Activated gamma-delta T cell treated with Interleukin-2 at 50 U/mL for 16 hours (primary cell): ENCODE measurements at regions not wholly inside any gene's neighbourhood (a gene's known extent, or its start where the extent isn't known, plus 50 kb on each side); places are given as distances from the start of the nearest gene placed in this dataset.

Experiments used
- DNase-seq: peaks from one replicate; pipeline ENCODE4 v3.0.0-alpha.2; 2020

DNA sequence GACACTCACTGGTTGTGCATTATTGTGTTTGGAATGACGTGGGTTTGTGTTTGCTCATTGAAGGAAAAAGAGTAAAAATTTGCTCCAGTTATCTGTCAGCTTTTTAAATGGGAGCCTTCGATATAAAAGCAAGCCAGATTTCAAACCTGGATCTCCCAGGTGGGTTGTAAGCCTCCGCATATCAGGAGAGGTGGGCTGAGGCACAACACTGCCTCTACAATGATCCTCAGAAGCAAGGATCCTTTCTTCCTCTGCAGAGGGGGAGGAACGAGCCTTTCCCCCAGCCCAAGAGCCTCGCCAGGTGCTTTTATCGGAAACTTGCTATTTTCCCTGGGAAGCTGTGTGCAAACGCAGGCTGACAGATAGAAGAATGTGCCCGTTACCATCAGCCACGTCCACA is 331.0 kb upstream of the MGMT start:
- DNase-seq = no peak

DNA sequence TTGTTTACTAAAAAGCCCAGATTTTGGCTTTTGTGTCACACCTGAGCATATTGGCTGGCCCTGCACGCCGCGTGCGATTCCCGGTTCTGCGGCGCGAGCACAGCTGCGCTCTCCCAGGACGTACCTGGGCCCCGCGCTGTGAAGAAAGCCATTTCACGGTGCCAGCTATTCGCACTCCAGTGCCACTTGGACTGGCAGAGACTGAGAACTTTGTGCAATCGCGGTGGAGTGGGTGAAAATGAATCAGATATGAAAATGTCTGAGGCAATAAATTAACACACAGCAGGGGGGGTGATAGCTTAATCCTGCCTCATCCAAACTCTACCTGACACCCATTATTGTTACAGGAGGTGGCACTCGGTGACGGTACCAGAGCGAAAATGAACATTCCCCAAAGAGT is 330.1 kb upstream of the MGMT start:
- DNase-seq = no peak

DNA sequence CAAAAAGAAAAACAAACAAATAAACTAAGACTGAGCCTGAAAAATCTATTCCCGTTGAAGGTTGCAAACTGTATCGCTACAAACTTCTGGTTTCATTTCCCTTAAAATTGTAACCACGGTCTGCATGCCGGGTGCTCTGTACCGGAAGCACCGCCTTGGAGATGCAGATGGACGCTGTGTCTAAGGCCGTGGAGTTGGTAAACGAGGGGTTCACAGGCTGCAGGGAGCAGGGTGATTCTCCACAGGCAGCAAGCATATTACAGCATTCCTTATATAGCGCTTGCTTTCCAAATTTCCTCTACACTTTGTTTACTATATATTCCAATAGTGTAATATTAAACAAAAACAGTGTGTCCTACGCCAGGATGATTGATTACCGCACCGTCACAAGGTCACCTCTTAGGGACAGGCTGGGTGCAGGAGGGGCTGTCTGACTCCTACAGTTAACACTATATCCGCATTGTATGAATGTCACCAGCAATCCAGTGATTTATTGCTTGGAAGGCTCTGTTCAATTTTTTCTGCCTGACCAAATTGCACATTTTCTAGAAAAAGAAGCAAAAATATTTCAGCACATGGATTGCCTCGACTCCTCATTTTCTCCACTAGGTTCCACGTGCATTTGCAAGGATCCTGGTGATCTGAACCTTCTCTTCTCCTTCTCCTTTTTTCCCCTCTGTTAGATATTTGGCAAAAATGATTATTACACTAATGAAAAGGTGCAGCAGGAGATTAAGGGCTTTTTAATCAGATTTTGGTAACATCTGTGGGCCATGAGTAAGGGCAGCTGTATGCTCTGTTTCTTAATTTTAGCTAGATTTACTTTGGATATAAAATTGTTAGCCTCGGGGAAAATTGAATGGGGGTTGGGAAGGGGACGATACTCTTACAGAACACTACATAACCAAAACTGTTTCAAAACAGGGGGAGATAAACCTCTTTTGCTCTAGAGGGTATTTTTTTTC is 325.8 kb upstream of the MGMT start:
- no peak for DNase-seq

- DNase-seq = no peak
Observed at GRCh38 chr10:129151281-129151680, 315.8 kb upstream of the MGMT start.

- DNase-seq = no peak
Observed at GRCh38 chr10:129156406-129156805, 310.6 kb upstream of the MGMT start.

- no peak for DNase-seq
Observed at GRCh38 chr10:129157185-129157584, 309.9 kb upstream of the MGMT start.

DNA sequence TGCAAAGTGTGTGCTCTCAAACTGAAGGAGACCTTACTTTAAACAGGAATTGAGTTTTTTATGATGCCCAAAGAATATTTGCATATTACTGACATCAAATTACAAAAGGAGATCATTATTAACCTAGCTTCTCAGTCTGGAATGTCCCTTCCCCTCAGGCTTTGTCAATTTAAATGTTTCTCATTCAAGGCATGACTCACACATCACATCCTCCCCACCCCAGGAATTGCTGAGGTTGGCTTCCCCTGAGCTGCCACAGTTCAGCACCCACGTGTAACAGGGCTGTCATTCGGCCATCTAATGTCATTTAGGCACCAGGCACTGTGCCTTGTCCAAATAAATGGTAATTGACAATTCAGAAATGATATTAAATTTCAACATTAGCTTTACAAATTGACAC is 305.9 kb upstream of the MGMT start:
- DNase-seq = no peak

- DNase-seq = no peak
Observed at GRCh38 chr10:129163531-129163930, 303.5 kb upstream of the MGMT start.

- no peak for DNase-seq
Observed at GRCh38 chr10:129165076-129165720, 301.8 kb upstream of the MGMT start.

DNA sequence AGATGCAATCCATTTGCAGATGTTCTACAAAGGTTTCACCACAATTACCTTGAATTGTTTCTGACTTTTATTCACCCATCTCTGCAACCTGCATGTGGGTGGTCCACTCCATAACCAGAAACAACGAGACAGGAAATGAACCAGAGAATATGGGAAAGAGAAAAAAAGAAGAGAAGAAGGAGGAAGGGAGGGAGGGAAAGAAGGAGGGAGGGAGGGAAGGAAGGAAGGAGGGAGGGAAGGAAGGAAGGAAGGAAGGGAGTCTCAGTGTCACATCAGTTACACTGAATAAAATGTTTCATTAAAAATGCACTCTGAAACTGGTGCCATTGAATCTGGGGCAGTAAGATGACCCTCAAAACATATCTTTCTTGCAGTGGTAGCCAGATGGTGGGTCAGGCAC is 301.3 kb upstream of the MGMT start:
- no peak for DNase-seq

GRCh38 chr10:129168660-129169059 is 298.4 kb upstream of the MGMT start:
- no peak for DNase-seq

DNA sequence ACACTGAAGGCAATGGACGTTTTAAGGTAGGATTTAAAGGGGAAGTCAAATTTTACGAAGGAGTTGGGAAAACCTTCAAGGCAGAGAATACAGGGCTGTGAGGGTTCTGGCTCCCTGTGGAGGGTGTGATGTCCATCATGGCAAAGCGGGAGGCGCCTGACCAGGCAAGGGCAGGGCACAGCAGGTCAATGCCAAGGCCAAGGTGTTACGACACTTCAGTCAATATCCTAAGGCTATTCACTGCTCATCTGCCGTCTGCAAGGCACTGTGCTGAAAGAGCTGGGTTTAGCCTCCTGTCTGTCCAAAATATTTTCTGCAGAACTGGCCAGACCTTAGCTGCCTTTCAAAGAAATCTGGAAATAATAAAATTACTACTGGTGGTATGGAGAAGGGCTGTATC is 297.9 kb upstream of the MGMT start:
- DNase-seq = no peak

- no peak for DNase-seq
Observed at GRCh38 chr10:129170812-129171211, 296.2 kb upstream of the MGMT start.

DNA sequence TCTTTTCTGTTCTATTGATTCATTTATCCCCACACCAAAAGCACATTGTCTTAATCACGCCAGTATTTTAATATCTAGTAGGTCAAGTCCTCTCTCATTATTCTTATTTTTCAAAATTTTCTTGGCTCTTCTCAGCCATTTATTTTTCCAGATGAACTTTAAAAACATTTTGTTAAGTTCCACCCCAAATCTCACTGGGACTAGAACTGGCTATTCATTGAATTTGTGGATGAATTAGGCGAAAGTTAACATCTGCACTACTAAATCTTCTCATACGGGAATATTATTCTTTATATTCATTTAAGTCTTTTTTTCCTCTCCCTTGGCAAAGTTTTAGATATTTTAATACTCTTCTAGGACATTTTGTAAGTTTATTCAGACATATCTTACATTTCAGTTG is 295.2 kb upstream of the MGMT start:
- no peak for DNase-seq

DNA sequence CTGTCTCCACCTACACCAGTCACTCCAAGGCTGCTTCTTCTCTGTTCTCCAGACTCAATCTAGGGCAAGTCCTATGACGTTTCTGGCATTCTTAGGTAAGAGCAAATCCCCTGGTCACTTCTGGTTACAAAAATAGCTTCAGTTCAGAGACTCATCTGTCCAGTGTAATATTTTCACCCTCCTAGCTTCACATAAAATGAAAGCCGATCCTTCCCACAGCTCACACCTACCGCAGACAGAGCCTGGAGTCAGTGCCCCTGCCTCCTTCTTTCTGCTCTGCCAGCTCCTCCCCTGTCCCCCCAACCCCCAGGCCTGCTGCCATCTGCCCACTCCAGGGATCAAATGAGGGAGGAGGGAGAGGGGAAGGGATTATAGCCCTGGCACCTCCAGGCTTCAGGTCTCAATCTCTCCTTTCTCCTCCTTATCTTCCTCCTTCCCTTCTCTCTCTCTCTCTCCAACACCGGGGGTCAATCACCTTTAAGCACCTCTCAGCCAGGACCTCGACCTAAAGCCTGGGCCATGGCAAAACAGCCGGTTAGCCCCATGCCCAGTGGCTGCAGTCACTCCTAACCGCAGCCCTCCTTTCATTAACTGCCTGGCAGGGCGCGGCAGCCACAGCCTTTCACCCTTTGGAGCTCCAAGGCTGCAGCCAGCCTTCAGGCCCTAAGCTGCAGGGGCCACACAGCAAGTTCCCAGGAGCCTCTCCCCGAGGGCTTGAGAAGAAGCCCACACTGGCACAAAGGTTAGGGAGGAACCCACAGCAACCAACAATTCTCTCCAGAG is 292.6 kb upstream of the MGMT start:
- DNase-seq = no peak

DNA sequence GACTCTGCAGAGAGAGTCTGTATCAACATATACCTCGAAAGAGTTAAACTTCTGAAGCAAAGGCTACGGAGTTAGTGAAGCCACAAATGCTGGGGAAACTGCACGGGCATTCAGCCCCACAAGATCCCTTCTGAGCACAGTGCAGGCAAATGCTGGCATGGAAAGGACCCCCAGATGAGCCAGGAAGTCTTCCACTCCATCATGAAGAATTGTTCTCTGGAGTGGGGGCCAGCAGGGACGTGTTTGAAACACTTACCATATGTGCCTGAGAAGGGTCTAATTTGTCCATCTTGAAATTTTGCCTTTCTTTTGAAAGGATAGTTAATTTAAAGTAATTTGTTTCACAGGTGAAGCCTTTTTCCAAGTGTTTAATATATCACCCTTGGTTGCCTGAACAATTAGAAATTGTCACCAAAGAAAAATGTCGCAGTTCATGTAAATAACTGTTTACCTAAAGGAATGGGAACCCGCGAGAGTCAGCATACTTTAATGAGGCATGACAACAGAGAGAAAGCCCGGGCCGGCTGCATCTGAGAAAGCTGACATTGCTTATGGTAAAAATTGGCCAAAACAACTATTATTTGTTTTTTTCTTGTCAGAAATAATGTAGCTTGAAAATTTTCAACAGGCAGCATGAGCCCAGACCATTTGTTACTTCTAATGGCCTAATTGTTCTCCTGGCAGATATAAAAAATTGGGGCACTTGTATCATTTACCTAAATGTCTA is 287.6 kb upstream of the MGMT start:
- no peak for DNase-seq

DNA sequence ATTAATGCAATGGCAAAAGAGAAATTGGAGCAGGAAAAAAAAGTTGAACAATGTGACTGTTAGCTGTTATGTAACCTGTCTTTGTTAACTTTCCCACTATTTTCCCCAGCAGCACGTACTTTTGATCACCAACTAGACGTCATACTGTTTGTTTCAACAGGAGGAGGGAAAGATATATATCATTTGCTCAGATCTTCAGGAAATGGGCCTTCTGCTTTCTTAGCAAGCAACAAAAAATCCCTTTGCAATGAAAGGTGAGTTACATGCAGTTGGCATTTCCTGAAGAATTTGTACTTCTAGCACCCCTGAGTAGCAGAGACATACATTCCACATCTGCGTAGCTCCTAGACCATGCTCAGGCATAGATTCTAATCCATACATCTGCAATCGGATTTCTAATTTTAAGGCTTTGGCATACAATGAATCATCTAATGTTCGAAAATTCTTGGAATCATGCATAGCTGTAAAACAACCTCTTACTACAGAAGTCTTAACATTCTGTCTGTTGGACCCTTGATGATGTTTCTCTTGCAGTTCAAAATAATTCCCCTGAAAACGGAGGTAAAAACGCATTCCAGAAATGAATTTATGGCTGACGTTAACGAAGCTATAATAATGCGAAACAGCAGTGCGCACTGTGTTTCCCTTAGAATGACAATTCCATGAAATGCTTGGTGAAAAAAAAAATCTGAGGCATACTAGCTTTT is 286.9 kb upstream of the MGMT start:
- DNase-seq = no peak

DNA sequence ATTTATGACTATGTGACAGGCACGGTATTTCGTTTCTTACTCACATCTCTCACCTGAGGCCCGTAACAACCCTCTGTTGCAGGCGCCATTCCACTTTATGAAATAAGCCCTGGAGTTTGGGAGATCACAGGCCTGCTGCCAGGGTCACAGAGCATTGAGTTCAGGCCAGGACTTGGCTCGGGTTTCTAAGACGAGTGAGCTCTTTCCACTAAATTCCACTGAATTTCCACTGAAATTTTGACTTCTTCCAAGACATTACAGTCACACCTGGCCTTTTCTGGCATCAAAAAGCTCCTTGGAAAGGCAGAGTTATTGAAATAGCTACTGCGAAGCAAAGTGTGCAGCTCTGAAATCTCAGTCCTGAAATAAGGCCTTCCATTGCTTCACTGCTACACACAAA is 282.8 kb upstream of the MGMT start:
- no peak for DNase-seq

DNA sequence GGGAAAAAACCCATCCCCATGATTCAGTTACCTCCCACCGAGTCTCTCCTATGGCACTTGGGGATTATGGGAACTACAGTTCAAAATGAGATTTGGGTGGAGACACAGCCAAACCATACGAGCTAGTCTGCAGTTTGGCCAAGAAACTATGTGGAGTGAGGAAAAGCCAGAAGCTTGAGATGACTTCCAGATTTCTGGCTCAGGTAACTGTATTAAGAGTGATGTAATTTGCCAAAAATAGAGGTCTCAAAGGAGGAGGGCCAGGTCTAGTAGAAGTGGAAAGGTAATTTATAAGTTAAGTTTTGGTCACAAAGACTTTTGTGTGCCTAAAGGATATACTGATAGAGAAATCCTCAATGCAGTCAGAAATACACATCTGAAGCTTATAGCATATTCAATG is 279.7 kb upstream of the MGMT start:
- no peak for DNase-seq

DNA sequence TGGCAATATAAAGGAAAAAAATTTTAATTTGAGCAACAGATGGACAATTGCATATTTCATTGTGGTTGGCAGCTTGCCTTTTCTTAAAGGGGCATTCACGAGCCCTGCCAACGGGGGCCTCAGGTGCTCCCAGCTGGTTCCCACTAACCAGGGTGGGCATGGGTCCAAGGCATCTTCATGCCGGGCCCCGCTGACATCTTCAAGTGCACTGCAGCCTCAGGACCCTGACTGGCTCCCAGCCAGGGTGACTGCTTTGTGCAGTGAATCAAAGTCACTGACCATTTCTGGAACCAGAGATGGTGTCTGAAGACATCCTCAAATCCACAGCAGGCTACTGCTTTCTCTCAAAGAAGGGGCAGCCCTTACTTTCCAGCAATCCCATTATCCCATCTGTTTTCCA is 275.2 kb upstream of the MGMT start:
- no peak for DNase-seq

DNA sequence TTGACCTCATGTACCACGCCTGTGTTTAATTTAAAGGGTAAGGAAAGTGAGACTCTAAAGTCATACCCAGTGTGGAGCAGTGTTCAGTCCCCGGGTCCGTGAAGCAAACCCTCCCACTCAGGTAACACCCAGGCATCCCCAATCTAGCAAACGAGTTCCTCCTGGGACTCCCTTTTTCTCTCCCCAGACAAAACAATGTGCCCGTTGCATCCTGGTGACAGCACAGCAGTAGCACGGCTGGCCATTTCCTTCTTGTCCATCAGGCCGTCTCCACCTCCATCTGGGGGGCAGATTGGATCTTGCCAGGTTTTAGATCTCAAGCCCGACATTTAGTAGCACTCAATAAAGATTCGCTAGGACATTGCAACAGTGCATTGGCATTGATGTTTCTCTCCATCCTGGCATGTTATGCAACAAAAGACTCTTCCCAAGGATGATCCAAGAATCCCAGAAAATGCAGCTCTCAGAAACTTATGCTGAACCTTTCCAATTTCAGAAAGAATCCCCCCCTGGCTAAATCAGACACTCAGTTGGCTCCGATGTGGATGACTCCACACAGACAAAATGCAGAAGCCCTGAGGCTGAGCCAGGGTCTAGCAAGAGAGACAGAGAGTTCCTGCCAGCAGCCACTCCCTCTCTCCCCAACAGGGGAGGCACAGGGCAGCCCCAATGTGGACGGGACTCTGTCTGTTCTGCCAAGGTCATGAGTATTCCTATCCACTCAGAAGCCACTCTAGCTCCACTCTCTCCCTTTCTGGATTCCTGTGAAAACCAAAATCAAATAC is 274.5 kb upstream of the MGMT start:
- DNase-seq = no peak
